Ascending aorta (tissue), 2 donors: ENCODE measurements at regions not wholly inside any gene's neighbourhood (a gene's known extent, or its start where the extent isn't known, plus 50 kb on each side); places are given as distances from the start of the nearest gene placed in this dataset.

Experiments used
- DNase-seq, 2 donors: peaks; one replicate each; pipeline ENCODE4 v3.0.0-alpha.2; 2019; ENCODE audit warnings: low spot score in 2 of 2
- H3K27ac ChIP-seq, 2 donors: fragments of 200-600 bp; sonication (generic); one replicate each; pipeline ENCODE4 v1.5.1; 2016 to 2017; ENCODE audit warnings: mild to moderate bottlenecking in 1 of 2
- H3K27me3 ChIP-seq: fragments of 200-600 bp; sonication (generic); one replicate; pipeline ENCODE4 v1.5.1; 2017
- H3K36me3 ChIP-seq, 2 donors: fragments of 200-600 bp; sonication (generic); one replicate each; pipeline ENCODE4 v1.5.1; 2016
- H3K4me1 ChIP-seq, 2 donors: fragments of 200-600 bp; sonication (generic); one replicate each; pipeline ENCODE4 v1.5.1; 2016 to 2017; ENCODE audit warnings: mild to moderate bottlenecking in 1 of 2
- H3K4me3 ChIP-seq, 2 donors: fragments of 200-600 bp; sonication (generic); one replicate each; pipeline ENCODE4 v1.5.1; 2016 to 2017; ENCODE audit warnings: mild to moderate bottlenecking in 1 of 2
- H3K9me3 ChIP-seq, 2 donors: fragments of 200-600 bp; sonication (generic); one replicate each; pipeline ENCODE4 v1.5.1; 2016
- intact Hi-C: fragments of 100-400 bp; cut with DNase I; formaldehyde crosslinking; loops from one replicate; pipeline ENCODE4 v1.15.1; 2023
- TF ChIP-seq, protein P1 (sequence below), 3 experiments: fragments of 200-600 bp in 2 of 3; fragments of 450-650 bp in 1 of 3; sonication (generic) in 2 of 3; IDR thresholded peaks; one replicate each; pipeline ENCODE4 v1.5.1; 2016 to 2019; ENCODE audit warnings: antibody characterized with exemption in 3 of 3, mild to moderate bottlenecking in 1 of 3, moderate library complexity in 1 of 3

DNA sequence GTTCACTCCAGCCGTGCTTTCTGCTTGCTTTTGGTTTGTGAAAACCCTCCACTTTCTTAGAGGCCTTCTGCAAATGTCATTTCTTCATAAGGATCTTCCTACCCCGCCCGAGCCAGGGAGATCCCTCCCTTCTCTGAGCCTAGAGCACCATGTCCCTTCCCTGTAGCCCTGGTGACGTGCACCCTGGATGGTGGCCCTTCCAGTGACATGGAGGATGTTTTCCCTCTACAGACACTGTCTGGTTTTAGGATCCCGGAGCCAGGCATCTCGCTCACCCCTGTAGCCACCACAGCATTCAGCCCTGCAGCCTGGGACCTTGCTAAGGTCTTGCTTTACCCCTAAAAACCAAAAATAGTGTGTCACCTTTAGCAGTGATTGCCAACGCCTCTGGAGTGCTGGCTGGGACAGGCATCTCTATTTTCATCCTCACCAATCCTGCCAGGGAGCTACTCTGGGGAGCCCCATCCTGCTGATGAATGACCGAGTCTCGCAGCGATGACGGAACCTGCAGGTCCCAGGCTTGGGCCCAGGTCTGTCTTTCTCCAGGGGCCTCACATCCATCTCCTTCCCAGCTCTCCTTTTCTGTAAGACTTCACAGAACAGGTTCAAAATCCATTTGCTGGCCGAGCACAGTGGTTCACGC lies 394.1 kb upstream of the TNRC6C start:
- Histone ChIP-seq H3K27me3 (no peaks in the 10 kb centered on the region), H3K27ac (no peak overlapping the region), H3K4me3 (no peak overlapping the region), H3K9me3 (no peaks in the 10 kb centered on the region), H3K36me3 (no peaks in the 10 kb centered on the region), H3K4me1 (no peaks in the 10 kb centered on the region)
- TF ChIP-seq, protein P1, sequence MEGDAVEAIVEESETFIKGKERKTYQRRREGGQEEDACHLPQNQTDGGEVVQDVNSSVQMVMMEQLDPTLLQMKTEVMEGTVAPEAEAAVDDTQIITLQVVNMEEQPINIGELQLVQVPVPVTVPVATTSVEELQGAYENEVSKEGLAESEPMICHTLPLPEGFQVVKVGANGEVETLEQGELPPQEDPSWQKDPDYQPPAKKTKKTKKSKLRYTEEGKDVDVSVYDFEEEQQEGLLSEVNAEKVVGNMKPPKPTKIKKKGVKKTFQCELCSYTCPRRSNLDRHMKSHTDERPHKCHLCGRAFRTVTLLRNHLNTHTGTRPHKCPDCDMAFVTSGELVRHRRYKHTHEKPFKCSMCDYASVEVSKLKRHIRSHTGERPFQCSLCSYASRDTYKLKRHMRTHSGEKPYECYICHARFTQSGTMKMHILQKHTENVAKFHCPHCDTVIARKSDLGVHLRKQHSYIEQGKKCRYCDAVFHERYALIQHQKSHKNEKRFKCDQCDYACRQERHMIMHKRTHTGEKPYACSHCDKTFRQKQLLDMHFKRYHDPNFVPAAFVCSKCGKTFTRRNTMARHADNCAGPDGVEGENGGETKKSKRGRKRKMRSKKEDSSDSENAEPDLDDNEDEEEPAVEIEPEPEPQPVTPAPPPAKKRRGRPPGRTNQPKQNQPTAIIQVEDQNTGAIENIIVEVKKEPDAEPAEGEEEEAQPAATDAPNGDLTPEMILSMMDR (IDR thresholded peaks at IDR 0.05), result no peak
- intact Hi-C loops, result no loop called here
- DNase-seq, result peak in 1 of 2 donors; percentile 45

GRCh38 chr17:77565166-77565565 lies 393.3 kb upstream of the TNRC6C start:
- intact Hi-C loops, result no loop called here
- H3K4me1 ChIP-seq, result no peaks in the 10 kb centered on the region
- H3K27me3 ChIP-seq, result no peaks in the 10 kb centered on the region
- no peaks in the 10 kb centered on the region for H3K36me3 ChIP-seq
- no peak overlapping the region for H3K4me3 ChIP-seq
- H3K9me3 ChIP-seq, result no peaks in the 10 kb centered on the region
- DNase-seq, result peak in 1 of 2 donors; percentile 48
- TF ChIP-seq, protein P1 (IDR thresholded peaks at IDR 0.05), result no peak
- no peak overlapping the region for H3K27ac ChIP-seq

GRCh38 chr17:77566151-77566550 lies 392.4 kb upstream of the TNRC6C start:
- Histone ChIP-seq H3K9me3 (no peaks in the 10 kb centered on the region), H3K27me3 (no peaks in the 10 kb centered on the region), H3K36me3 (no peaks in the 10 kb centered on the region), H3K27ac (no peak overlapping the region), H3K4me3 (no peak overlapping the region), H3K4me1 (no peaks in the 10 kb centered on the region)
- intact Hi-C loops, result no loop called here
- TF ChIP-seq, protein P1 (IDR thresholded peaks at IDR 0.05), result no peak
- DNase-seq, result peak in 1 of 2 donors; percentile 28

- intact Hi-C loops, result no loop called here
- Histone ChIP-seq H3K9me3 (no peaks in the 10 kb centered on the region), H3K36me3 (no peaks in the 10 kb centered on the region), H3K27me3 (no peaks in the 10 kb centered on the region), H3K27ac (no peak overlapping the region), H3K4me3 (no peak overlapping the region), H3K4me1 (no peaks in the 10 kb centered on the region)
- DNase-seq, result peak in 1 of 2 donors; percentile 49
- TF ChIP-seq, protein P1 (IDR thresholded peaks at IDR 0.05), result no peak
Measured at GRCh38 chr17:77566566-77567138, 391.9 kb upstream of the TNRC6C start.

DNA sequence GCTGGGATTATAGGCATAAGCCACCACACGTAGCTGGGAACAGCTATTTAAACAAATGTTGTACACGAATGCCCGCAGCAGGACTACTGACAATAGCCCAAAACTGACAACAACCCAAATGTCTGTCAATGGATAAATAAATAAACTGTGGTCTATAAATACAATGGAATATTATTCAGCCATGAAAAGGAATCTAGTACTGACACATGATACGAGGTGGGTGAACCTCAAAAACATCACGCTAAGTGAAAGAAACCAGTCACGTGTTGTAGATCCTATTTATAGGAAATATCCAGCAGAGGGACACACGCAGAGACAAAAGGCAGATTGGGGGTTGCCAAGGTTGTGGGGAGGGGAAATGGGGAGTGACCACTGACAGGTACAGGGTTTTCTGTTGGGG lies 390.0 kb upstream of the TNRC6C start:
- peaks cover 0 to 6% of the 10 kb centered on the region in 2 donors for H3K4me1 ChIP-seq
- intact Hi-C loops, result no loop called here
- no peaks in the 10 kb centered on the region for H3K36me3 ChIP-seq

More for the DNA sequence above, 390.0 kb upstream of the TNRC6C start:
- TF ChIP-seq, protein P1 (IDR thresholded peaks at IDR 0.05), result no peak
- Histone ChIP-seq H3K27me3 (no peaks in the 10 kb centered on the region), H3K27ac (no peak overlapping the region), H3K4me3 (no peak overlapping the region), H3K9me3 (no peaks in the 10 kb centered on the region)
- no peak for DNase-seq
